CD4-positive, CD25-positive, alpha-beta regulatory T cell (primary cell): ENCODE measurements at regions not wholly inside any gene's neighbourhood (a gene's known extent, or its start where the extent isn't known, plus 50 kb on each side); places are given as distances from the start of the nearest gene placed in this dataset.

Experiments
- ATAC-seq, 2 donors: fragments of 150-1000 bp; cut with Tn5 transposase; one replicate each; pipeline ENCODE4 v1.10.0; 2021; ENCODE audit warnings: low read depth in 2 of 2, moderate number of reproducible peaks in 2 of 2, moderate library complexity in 1 of 2
- DNase-seq, 3 donors: peaks; one replicate each; pipeline versions ENCODE4 v3.0.0 to v3.0.0-alpha.2; 2012 to 2022; ENCODE audit warnings: mixed read lengths in 1 of 3
- H3K27ac ChIP-seq: one replicate; pipeline ENCODE4 v1.7.0; 2013; ENCODE audit warnings: mild to moderate bottlenecking, low read length; ENCODE audit not compliant: insufficient read depth, poor library complexity, severe bottlenecking
- H3K27me3 ChIP-seq: one replicate; pipeline ENCODE4 v1.7.0; 2013; ENCODE audit warnings: low read length; ENCODE audit not compliant: control insufficient read depth, insufficient read depth
- H3K36me3 ChIP-seq: one replicate; pipeline ENCODE4 v1.7.0; 2013; ENCODE audit warnings: mild to moderate bottlenecking, low read length, moderate library complexity; ENCODE audit not compliant: control insufficient read depth, insufficient read depth
- H3K4me1 ChIP-seq: 2 replicates; pipeline ENCODE4 v1.7.0; 2013; ENCODE audit warnings: mild to moderate bottlenecking, low read length; ENCODE audit not compliant: insufficient read depth, control insufficient read depth, poor library complexity, severe bottlenecking
- H3K4me3 ChIP-seq: one replicate; pipeline ENCODE4 v1.7.0; 2013; ENCODE audit warnings: low read depth, mild to moderate bottlenecking, low read length, moderate library complexity
- H3K9me3 ChIP-seq, 2 experiments: 1 replicate in 1 of 2; 2 replicates in 1 of 2; pipeline ENCODE4 v1.7.0; 2013; ENCODE audit warnings: low read length in 2 of 2, mild to moderate bottlenecking in 1 of 2, moderate library complexity in 1 of 2; ENCODE audit not compliant: control insufficient read depth in 2 of 2
- H3K27ac Mint-ChIP-seq, 3 donors: one replicate each; pipeline ENCODE4 v1.8.0; 2020 to 2022; ENCODE audit warnings: mild to moderate bottlenecking in 3 of 3, mixed read lengths in 3 of 3, moderate library complexity in 2 of 3
- H3K27me3 Mint-ChIP-seq: one replicate; pipeline ENCODE4 v1.8.0; 2022; ENCODE audit warnings: mild to moderate bottlenecking, mixed read lengths
- H3K36me3 Mint-ChIP-seq: one replicate; pipeline ENCODE4 v1.8.0; 2020; ENCODE audit warnings: mixed read lengths
- H3K4me1 Mint-ChIP-seq, 4 donors: one replicate each; pipeline ENCODE4 v1.8.0; 2020 to 2022; ENCODE audit warnings: mixed read lengths in 4 of 4, mild to moderate bottlenecking in 1 of 4
- H3K4me3 Mint-ChIP-seq, 4 donors: one replicate each; pipeline ENCODE4 v1.8.0; 2020 to 2022; ENCODE audit warnings: mild to moderate bottlenecking in 4 of 4, mixed read lengths in 4 of 4, moderate library complexity in 3 of 4
- H3K9me3 Mint-ChIP-seq, 7 donors: one replicate each; pipeline ENCODE4 v1.8.0; 2020 to 2022; ENCODE audit warnings: mixed read lengths in 7 of 7, mild to moderate bottlenecking in 3 of 7, moderate library complexity in 2 of 7

DNA sequence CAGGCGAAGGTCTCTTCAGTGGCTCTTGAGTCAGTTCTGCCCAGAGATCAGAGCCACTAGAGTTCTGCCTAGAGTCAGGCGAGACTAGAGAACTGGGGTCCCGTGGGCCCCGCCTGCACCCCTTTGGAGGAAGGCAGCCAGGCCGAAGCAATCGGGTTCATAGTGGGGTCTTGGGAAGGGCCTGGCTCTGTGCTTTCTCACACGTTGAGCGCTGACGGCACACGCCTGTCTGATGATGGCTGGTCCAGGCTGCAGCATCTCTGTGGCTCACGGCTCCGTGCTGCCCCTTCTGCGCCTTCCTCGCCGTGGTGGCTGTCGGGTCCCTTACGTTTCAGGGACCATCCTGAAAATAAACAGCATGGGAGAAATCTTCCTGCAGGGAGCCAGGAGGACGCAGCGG is 78.3 kb upstream of the RNU6ATAC start:
- DNase-seq: no peak
- H3K4me1 Mint-ChIP-seq: peaks cover 5 to 28% (median 9%) of the 10 kb centered on the region in 4 donors
- peaks cover 14% of the 10 kb centered on the region for H3K27me3 Mint-ChIP-seq
- ATAC-seq: no peak
- H3K4me3 Mint-ChIP-seq: no peak overlapping the region
- H3K36me3 Mint-ChIP-seq: no peaks in the 10 kb centered on the region
- H3K27ac Mint-ChIP-seq: peak overlapping the region in 1 of 3 donors; percentile 54
- no peaks in the 10 kb centered on the region for H3K4me1 ChIP-seq
- H3K36me3 ChIP-seq: no peaks in the 10 kb centered on the region
- H3K4me3 ChIP-seq: no peak overlapping the region
- H3K27me3 ChIP-seq: no peaks in the 10 kb centered on the region
- peaks cover 0 to 11% (median 0%) of the 10 kb centered on the region in 7 donors for H3K9me3 Mint-ChIP-seq
- H3K27ac ChIP-seq: no peak overlapping the region
- peaks cover 0 to 3% of the 10 kb centered on the region in 2 experiments for H3K9me3 ChIP-seq

DNA sequence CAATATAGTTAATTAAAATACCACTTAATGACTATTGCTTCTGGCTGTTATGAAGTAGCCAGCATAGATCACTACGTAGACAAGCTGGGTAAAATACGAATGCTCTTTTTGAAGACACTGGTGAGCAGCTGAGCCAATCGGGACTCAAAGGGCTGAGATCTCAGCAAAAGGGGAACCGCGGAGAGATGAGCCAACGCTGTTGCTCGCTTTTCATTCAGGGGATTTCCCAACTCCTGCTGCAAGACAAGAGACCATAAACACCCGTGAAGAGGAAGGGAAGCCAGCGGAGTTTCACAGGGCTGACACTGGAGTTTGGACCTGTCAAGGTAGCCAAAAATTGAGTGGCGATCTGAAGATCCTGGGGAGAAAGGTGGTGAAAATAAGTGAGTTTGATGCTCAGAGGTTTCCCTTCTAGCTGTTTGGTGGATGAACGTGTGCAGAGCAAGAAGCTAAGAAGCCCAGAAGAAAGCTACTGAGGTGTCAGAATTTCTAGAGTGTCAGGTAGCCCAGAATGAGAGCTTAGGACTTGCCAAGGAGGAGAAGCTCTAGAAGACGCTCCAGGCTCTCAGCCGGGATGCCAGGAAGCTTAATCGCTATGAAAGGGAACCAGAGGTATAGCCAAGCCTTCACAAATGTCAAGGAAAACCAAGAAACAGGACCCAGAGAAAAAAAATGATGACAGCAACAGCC is 79.6 kb upstream of the RNU6ATAC start:
- peaks cover 6 to 12% of the 10 kb centered on the region in 2 experiments for H3K9me3 ChIP-seq
- H3K4me1 Mint-ChIP-seq: peaks cover 5 to 30% (median 9%) of the 10 kb centered on the region in 4 donors
- peak; percentile 71 for ATAC-seq
- H3K27me3 ChIP-seq: no peaks in the 10 kb centered on the region
- peaks cover 3% of the 10 kb centered on the region for H3K36me3 Mint-ChIP-seq
- H3K4me3 ChIP-seq: peak overlapping the region; percentile 26
- peaks cover 14% of the 10 kb centered on the region for H3K27me3 Mint-ChIP-seq
- H3K27ac Mint-ChIP-seq: peak overlapping the region in 2 of 3 donors; percentile 51 to 69
- H3K4me1 ChIP-seq: no peaks in the 10 kb centered on the region
- peak in 2 of 3 donors; percentile 7 to 14 for DNase-seq
- peak overlapping the region in 2 of 4 donors; percentile 14 to 50 for H3K4me3 Mint-ChIP-seq
- H3K9me3 Mint-ChIP-seq: peaks cover 0 to 16% (median 7%) of the 10 kb centered on the region in 7 donors
- H3K36me3 ChIP-seq: no peaks in the 10 kb centered on the region
- H3K27ac ChIP-seq: no peak overlapping the region

DNA sequence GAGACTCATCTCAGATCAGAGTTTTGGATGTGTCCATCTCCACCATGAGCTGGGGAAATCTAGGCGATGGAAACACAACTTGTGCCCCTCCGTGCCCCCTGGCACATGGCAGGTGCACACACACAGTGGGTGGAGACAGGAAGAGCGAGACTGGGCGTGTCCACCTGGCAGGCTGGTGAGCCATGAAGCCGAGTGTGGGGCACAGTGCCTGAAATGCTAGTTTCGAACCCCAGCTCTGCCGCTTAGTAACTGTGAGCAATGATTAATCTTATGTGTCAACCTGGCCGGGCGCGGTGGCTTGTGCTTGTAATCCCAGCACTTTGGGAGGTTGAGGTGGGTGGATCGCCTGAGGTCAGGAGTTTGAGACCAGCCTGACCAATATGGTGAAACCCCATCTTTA is 80.8 kb upstream of the RNU6ATAC start:
- ATAC-seq (no peak), DNase-seq (no peak)
- no peak overlapping the region for H3K4me3 ChIP-seq
- H3K4me1 ChIP-seq: no peaks in the 10 kb centered on the region
- peaks cover 6 to 12% of the 10 kb centered on the region in 2 experiments for H3K9me3 ChIP-seq
- no peak overlapping the region for H3K4me3 Mint-ChIP-seq
- H3K4me1 Mint-ChIP-seq: peaks cover 5 to 30% (median 9%) of the 10 kb centered on the region in 4 donors
- H3K27me3 Mint-ChIP-seq: peaks cover 14% of the 10 kb centered on the region
- no peak overlapping the region for H3K27ac ChIP-seq
- no peaks in the 10 kb centered on the region for H3K27me3 ChIP-seq
- no peak overlapping the region for H3K27ac Mint-ChIP-seq
- peaks cover 0 to 17% (median 8%) of the 10 kb centered on the region in 7 donors for H3K9me3 Mint-ChIP-seq
- H3K36me3 Mint-ChIP-seq: peaks cover 3% of the 10 kb centered on the region
- no peaks in the 10 kb centered on the region for H3K36me3 ChIP-seq

DNA sequence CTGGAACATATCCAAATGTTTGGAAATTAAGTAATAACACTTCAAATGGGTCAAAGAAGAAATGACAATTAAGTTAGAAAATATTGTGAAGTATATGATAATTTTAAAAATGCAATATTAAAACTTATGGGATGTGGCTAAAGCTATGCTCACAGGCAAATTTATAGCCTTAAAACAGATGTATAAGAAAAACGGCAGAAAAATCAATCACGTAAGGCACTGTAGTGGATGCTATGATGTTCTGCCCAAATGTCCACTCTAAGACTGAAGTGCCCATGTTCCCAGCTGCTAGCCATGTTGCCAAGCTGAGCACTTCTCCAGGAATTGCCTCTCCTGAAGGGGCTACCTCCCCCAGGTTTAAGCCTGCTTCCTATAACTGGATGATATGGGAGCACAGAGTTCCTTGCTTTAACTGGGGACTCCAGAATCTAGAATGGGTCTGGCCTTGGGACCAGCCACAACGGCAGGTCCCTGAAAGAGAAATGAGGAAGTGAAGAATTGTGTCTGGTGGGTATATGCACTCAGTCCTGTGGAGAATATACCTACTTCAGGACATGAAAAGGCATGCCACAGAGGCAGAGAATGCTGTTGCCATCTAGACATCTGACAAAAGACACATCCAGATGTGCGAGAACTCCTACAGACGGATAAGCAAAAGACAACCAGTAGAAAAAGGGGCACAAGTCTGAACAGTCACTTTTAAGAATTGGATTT is 78.2 kb upstream of the RXRA start:
- ATAC-seq: no peak
- no peak for DNase-seq
- no peak overlapping the region for H3K4me3 Mint-ChIP-seq
- no peak overlapping the region for H3K27ac Mint-ChIP-seq
- Histone ChIP-seq H3K4me3 (no peak overlapping the region), H3K9me3 (peaks cover 6 to 12% of the 10 kb centered on the region in 2 experiments), H3K4me1 (no peaks in the 10 kb centered on the region), H3K27ac (no peak overlapping the region), H3K36me3 (no peaks in the 10 kb centered on the region), H3K27me3 (no peaks in the 10 kb centered on the region)
- H3K4me1 Mint-ChIP-seq: peaks cover 5 to 23% (median 9%) of the 10 kb centered on the region in 4 donors
- peaks cover 14% of the 10 kb centered on the region for H3K27me3 Mint-ChIP-seq
- H3K36me3 Mint-ChIP-seq: peaks cover 3% of the 10 kb centered on the region
- peaks cover 0 to 17% (median 8%) of the 10 kb centered on the region in 7 donors for H3K9me3 Mint-ChIP-seq

DNA sequence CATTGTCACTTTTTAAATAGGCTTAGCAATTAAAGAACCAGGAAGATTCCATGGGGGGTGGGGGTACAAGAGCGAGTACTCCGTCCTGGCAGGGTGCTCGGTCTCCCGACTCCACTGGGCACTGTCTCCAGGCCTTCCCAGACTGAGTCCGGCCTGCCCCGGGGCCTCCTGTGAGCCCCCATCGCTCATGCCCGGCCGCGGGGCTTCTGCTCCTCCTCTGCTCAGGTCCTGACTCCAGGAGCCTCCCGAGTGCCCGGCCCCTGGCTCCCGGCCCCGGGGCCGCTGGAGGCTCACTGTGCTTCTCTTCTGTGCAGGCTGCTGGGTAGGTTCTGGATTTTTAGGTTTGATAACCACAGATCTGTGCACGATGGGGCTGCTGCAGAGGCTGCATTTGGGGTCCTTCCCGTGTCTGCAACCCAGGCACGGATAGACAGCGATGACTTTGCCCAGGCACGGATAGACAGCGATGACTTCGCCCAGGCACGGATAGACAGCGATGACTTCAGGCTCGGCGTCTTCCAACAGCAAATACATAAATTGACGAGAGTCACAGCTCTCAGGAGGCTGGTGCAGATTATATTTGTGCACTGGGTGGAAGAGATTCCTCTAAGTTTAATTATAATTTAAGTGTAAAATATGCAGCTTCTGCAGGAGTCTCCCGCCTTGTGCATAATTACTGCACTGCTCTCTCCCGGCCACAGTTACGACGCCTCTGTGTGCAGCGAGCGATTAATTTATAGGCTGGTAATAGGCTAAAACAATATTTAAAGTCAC is 74.8 kb upstream of the RXRA start:
- peaks cover 6 to 12% of the 10 kb centered on the region in 2 experiments for H3K9me3 ChIP-seq
- H3K27me3 ChIP-seq: no peaks in the 10 kb centered on the region
- H3K36me3 ChIP-seq: no peaks in the 10 kb centered on the region
- H3K4me3 ChIP-seq: no peak overlapping the region
- no peak overlapping the region for H3K27ac Mint-ChIP-seq
- H3K27ac ChIP-seq: no peak overlapping the region
- peaks cover 0 to 3% (median 0%) of the 10 kb centered on the region in 4 donors for H3K4me1 Mint-ChIP-seq
- peaks cover 3% of the 10 kb centered on the region for H3K36me3 Mint-ChIP-seq
- DNase-seq: no peak
- H3K9me3 Mint-ChIP-seq: peaks cover 0 to 12% (median 8%) of the 10 kb centered on the region in 7 donors
- H3K4me3 Mint-ChIP-seq: no peak overlapping the region
- ATAC-seq: no peak
- H3K27me3 Mint-ChIP-seq: no peaks in the 10 kb centered on the region
- no peaks in the 10 kb centered on the region for H3K4me1 ChIP-seq

DNA sequence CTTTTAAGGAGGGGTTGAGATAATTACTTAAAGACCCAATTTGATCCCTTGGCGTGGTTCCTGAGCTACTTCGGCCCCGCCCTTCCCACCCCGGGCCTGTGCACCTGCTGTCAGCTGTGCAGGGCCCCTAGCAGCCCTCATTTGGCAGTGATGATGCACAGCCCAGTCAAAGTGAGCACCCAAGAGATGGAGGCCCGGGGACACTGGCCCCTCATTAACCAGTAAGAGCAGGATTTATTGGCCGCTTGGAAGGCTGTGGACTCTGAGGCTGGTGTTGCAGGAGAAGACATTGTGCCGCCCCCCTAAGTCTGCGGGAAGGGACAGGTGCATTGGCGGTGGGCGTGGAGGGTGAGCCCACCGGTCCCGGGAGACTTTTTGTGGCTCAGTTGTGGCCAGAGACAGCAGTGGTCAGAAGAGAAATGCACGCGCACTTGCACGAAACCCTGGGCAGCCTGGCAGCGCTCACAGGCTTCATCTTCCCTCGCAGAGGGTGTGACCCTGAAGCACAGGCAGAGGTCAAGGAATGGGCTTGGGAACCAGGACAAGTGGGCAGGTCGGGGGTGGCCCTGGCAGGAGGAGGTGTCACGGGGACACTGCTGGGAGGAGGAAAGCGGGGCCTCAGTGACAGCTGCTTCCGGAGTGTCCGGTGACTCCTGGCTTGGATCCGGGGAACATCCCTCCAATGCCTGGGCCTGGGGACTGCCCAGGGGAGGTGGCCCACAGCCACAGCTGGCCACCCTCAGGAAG is 74.0 kb upstream of the RXRA start:
- Mint-ChIP-seq H3K9me3 (peaks cover 0 to 11% (median 8%) of the 10 kb centered on the region in 7 donors), H3K36me3 (peaks cover 3% of the 10 kb centered on the region), H3K27ac (no peak overlapping the region), H3K4me3 (no peak overlapping the region), H3K27me3 (peaks cover 2% of the 10 kb centered on the region), H3K4me1 (peaks cover 0 to 3% (median 0%) of the 10 kb centered on the region in 4 donors)
- ATAC-seq (no peak), DNase-seq (no peak)
- H3K36me3 ChIP-seq: no peaks in the 10 kb centered on the region
- no peaks in the 10 kb centered on the region for H3K27me3 ChIP-seq
- H3K4me1 ChIP-seq: no peaks in the 10 kb centered on the region
- H3K4me3 ChIP-seq: no peak overlapping the region
- H3K9me3 ChIP-seq: peaks cover 6 to 12% of the 10 kb centered on the region in 2 experiments
- no peak overlapping the region for H3K27ac ChIP-seq

DNA sequence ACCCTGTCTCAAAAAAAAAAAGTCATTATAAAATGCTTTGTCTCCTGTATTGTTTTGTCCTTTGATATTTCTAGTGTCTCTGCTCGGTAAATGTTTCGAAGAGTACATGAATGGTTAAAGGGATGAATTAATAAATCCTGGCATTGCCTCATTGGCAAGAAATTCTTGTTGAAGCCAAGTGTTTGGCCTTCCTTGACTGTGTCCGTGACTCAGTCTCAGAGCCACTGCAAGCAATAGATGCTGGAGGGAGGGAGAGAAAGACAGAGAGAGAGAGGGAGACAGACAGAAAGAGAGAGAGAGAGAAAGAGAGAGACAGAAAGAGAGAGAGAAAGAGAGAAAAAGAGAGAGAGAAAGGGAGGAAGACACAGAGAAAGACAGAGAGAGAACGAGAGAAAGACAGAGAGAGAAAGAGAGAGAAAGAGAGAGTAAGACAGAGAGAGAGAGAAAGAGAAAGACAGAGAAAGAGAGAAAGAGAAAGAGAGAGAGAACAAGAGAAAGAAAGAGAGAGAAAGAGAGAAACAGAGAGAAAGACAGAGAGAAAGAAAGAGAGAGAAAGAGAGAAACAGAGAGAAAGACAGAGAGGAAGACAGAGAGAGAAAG is 72.5 kb upstream of the RXRA start:
- Mint-ChIP-seq H3K27me3 (peaks cover 5% of the 10 kb centered on the region), H3K9me3 (peaks cover 0 to 2% (median under 1%) of the 10 kb centered on the region in 7 donors), H3K4me3 (no peak overlapping the region), H3K4me1 (no peaks in the 10 kb centered on the region), H3K27ac (peak overlapping the region in 1 of 3 donors; percentile 29), H3K36me3 (no peaks in the 10 kb centered on the region)
- Histone ChIP-seq H3K9me3 (no peaks in the 10 kb centered on the region), H3K4me1 (no peaks in the 10 kb centered on the region), H3K27me3 (no peaks in the 10 kb centered on the region), H3K36me3 (no peaks in the 10 kb centered on the region), H3K4me3 (no peak overlapping the region), H3K27ac (no peak overlapping the region)
- ATAC-seq (no peak), DNase-seq (no peak)
